PC-3 (cell line): ENCODE measurements at regions not wholly inside any gene's neighbourhood (a gene's known extent, or its start where the extent isn't known, plus 50 kb on each side); places are given as distances from the start of the nearest gene placed in this dataset.

Experiments used
- ATAC-seq: fragments of 200-7000 bp; cut with Tn5 transposase; 2 replicates; pipeline ENCODE4 v1.9.1; 2020; ENCODE audit warnings: mild to moderate bottlenecking, moderate library complexity
- BruUV-seq: library from RNA; stranded (reverse); fragments of 400-500 nt; replicated peaks from 2 replicates; lab custom pipeline; 2021; lab: Mats Ljungman, UMichigan
- CTCF ChIA-PET: fragments of 300-600 bp; sonication (Branson Sonifier 250); formaldehyde crosslinking; loops from one replicate; lab custom pipeline; 2022; ENCODE audit warnings: antibody characterized with exemption; lab: Charles Lee
- POLR2A ChIA-PET: fragments of 300-600 bp; sonication (Branson Sonifier 250); formaldehyde crosslinking; loops from one replicate; lab custom pipeline; 2022; ENCODE audit warnings: antibody characterized with exemption; ENCODE audit not compliant: unreplicated experiment; lab: Charles Lee
- DNase-seq: peaks from one replicate; pipeline ENCODE4 v3.0.0-alpha.2; 2015
- H2AFZ ChIP-seq: fragments of 300-600 bp; sonication (generic); 2 replicates; pipeline ENCODE4 v1.6.0; 2016; ENCODE audit warnings: antibody characterized with exemption, low read length
- H3F3A ChIP-seq: fragments of 300-600 bp; sonication (generic); one replicate; pipeline ENCODE4 v1.6.0; 2017; ENCODE audit warnings: antibody characterized with exemption, low read length, control low read depth, mild to moderate bottlenecking; ENCODE audit not compliant: unreplicated experiment
- H3K27ac ChIP-seq: fragments of 300-600 bp; sonication (generic); 2 replicates; pipeline ENCODE4 v1.5.1; 2016; ENCODE audit warnings: mild to moderate bottlenecking, low read length
- H3K27me3 ChIP-seq: fragments of 300-600 bp; sonication (generic); 2 replicates; pipeline ENCODE4 v1.6.1; 2016; ENCODE audit warnings: low read length, mixed read lengths
- H3K36me3 ChIP-seq: fragments of 300-600 bp; sonication (generic); 2 replicates; pipeline ENCODE4 v1.6.1; 2016; ENCODE audit warnings: low read depth, mixed run types, low read length, mixed read lengths
- H3K4me1 ChIP-seq: fragments of 300-600 bp; sonication (generic); 2 replicates; pipeline ENCODE4 v1.5.1; 2016; ENCODE audit warnings: low read length; ENCODE audit not compliant: insufficient read depth
- H3K4me2 ChIP-seq: fragments of 300-600 bp; sonication (generic); 2 replicates; pipeline ENCODE4 v1.6.0; 2016; ENCODE audit warnings: low read length
- H3K4me3 ChIP-seq: fragments of 300-600 bp; sonication (generic); 2 replicates; pipeline ENCODE4 v1.5.1; 2016; ENCODE audit warnings: mild to moderate bottlenecking, low read length, mixed read lengths
- H3K79me2 ChIP-seq: fragments of 300-600 bp; sonication (generic); 2 replicates; pipeline ENCODE4 v1.6.1; 2017; ENCODE audit warnings: low read length, mixed read lengths
- H3K9ac ChIP-seq: fragments of 300-600 bp; sonication (generic); 2 replicates; pipeline ENCODE4 v1.6.0; 2016; ENCODE audit warnings: mild to moderate bottlenecking, low read length
- H3K9me2 ChIP-seq: fragments of 300-600 bp; sonication (generic); replicated peaks from 2 replicates; pipeline ENCODE4 v1.6.1; 2016; ENCODE audit warnings: mixed run types, low read length, mixed read lengths
- H3K9me3 ChIP-seq: fragments of 300-600 bp; sonication (generic); 2 replicates; pipeline ENCODE4 v1.6.1; 2016; ENCODE audit warnings: low read length, mixed read lengths
- H4K20me1 ChIP-seq: fragments of 300-600 bp; sonication (generic); 2 replicates; pipeline ENCODE4 v1.6.1; 2016; ENCODE audit warnings: low read length, mixed read lengths
- CTCF ChIP-seq: fragments of 300-600 bp; sonication (generic); conservative IDR thresholded peaks from 2 replicates; pipeline ENCODE4 v1.5.1; 2017; ENCODE audit warnings: antibody characterized with exemption, low read depth, mild to moderate bottlenecking, low read length
- EZH2 ChIP-seq: fragments of 300-600 bp; sonication (generic); IDR thresholded peaks from one replicate; pipeline ENCODE4 v1.6.1; 2017; ENCODE audit warnings: antibody characterized with exemption, mild to moderate bottlenecking, low read length; ENCODE audit not compliant: unreplicated experiment
- EZH2phosphoT487 ChIP-seq: fragments of 300-600 bp; sonication (generic); IDR thresholded peaks from 2 replicates; pipeline ENCODE4 v1.6.1; 2018; ENCODE audit warnings: mild to moderate bottlenecking, antibody characterized with exemption, low read length, borderline replicate concordance
- intact Hi-C: fragments of 100-400 bp; cut with micrococcal nuclease; formaldehyde crosslinking; loops from 2 replicates; pipeline ENCODE4 v1.9.0; 2023

- no peak overlapping the region for H2AFZ ChIP-seq
- intact Hi-C loops, result loop anchor here (10.0 kb wide), 1 partner anchor 166 kb away; no protein-coding TSS in a partner anchor
- no peak for ATAC-seq
- H3K4me1 ChIP-seq, result no peaks in the 10 kb centered on the region
- no peak overlapping the region for H3K27ac ChIP-seq
- no peak overlapping the region for H3K4me3 ChIP-seq
- CTCF ChIA-PET, result no interaction called here
- H3K4me2 ChIP-seq, result no peak overlapping the region
- no peaks in the 10 kb centered on the region for H3K9me3 ChIP-seq
- no peaks in the 10 kb centered on the region for H3K27me3 ChIP-seq
- H3K9ac ChIP-seq, result no peak overlapping the region
- no TSS peak for BruUV-seq
- TF ChIP-seq CTCF, result no peak
- TF ChIP-seq EZH2phosphoT487, result no peak
- TF ChIP-seq EZH2, result no peak
- H3F3A ChIP-seq, result no peaks in the 10 kb centered on the region
- H3K79me2 ChIP-seq, result no peaks in the 10 kb centered on the region
- no peaks in the 10 kb centered on the region for H3K9me2 ChIP-seq
- POLR2A ChIA-PET, result no interaction called here
- no peaks in the 10 kb centered on the region; the same call in 1 of the 2 replicates for H4K20me1 ChIP-seq
- no peak for DNase-seq
- no peaks in the 10 kb centered on the region for H3K36me3 ChIP-seq
These were observed 1068.0 kb upstream of the ALCAM start for GRCh38 chr3:104298662-104299061.

GRCh38 chr3:104316118-104316517, 1050.6 kb upstream of the ALCAM start:
- no TSS peak for BruUV-seq
- TF ChIP-seq CTCF, result no peak
- Histone ChIP-seq H3K27ac (no peak overlapping the region), H3K4me2 (no peak overlapping the region), H3F3A (no peaks in the 10 kb centered on the region), H3K4me1 (no peaks in the 10 kb centered on the region), H3K79me2 (no peaks in the 10 kb centered on the region), H3K27me3 (no peaks in the 10 kb centered on the region), H4K20me1 (no peaks in the 10 kb centered on the region), H3K9me3 (no peaks in the 10 kb centered on the region), H3K4me3 (no peak overlapping the region), H3K9ac (no peak overlapping the region), H3K36me3 (peaks cover 47% of the 10 kb centered on the region), H2AFZ (no peak overlapping the region), H3K9me2 (no peaks in the 10 kb centered on the region)
- POLR2A ChIA-PET, result no interaction called here
- ATAC-seq, result peak; percentile 54
- no peak for DNase-seq
- CTCF ChIA-PET, result no interaction called here
- intact Hi-C loops, result no loop called here

GRCh38 chr3:104323226-104323625, 1043.5 kb upstream of the ALCAM start:
- Histone ChIP-seq H3F3A (no peaks in the 10 kb centered on the region), H3K4me1 (no peaks in the 10 kb centered on the region), H3K79me2 (no peaks in the 10 kb centered on the region), H3K9ac (no peak overlapping the region), H3K4me2 (no peak overlapping the region), H3K9me2 (no peaks in the 10 kb centered on the region), H3K4me3 (no peak overlapping the region), H3K27ac (no peak overlapping the region), H3K27me3 (no peaks in the 10 kb centered on the region), H2AFZ (no peak overlapping the region), H4K20me1 (no peaks in the 10 kb centered on the region), H3K36me3 (peaks cover 81% of the 10 kb centered on the region), H3K9me3 (peaks cover 9% of the 10 kb centered on the region; the same call in 1 of the 2 replicates)
- ChIA-PET POLR2A (no interaction called here), CTCF (no interaction called here)
- no peak for DNase-seq
- ATAC-seq, result no peak; the same call in 1 of the 2 replicates
- intact Hi-C loops, result no loop called here
- no TSS peak for BruUV-seq
- TF ChIP-seq EZH2phosphoT487 (no peak), CTCF (no peak), EZH2 (no peak)
